Stimulated activated CD4-positive, alpha-beta T cell treated with anti-CD3 and anti-CD28 coated beads, Interleukin-15, amount 100 ng/mL, for 1 hour (primary cell): ENCODE measurements at regions not wholly inside any gene's neighbourhood (a gene's known extent, or its start where the extent isn't known, plus 50 kb on each side); places are given as distances from the start of the nearest gene placed in this dataset.

Source experiments
- DNase-seq, 2 donors: peaks; one replicate each; pipeline ENCODE4 v3.0.0-alpha.2; 2020; ENCODE audit warnings: low read depth in 1 of 2, low spot score in 1 of 2

DNA sequence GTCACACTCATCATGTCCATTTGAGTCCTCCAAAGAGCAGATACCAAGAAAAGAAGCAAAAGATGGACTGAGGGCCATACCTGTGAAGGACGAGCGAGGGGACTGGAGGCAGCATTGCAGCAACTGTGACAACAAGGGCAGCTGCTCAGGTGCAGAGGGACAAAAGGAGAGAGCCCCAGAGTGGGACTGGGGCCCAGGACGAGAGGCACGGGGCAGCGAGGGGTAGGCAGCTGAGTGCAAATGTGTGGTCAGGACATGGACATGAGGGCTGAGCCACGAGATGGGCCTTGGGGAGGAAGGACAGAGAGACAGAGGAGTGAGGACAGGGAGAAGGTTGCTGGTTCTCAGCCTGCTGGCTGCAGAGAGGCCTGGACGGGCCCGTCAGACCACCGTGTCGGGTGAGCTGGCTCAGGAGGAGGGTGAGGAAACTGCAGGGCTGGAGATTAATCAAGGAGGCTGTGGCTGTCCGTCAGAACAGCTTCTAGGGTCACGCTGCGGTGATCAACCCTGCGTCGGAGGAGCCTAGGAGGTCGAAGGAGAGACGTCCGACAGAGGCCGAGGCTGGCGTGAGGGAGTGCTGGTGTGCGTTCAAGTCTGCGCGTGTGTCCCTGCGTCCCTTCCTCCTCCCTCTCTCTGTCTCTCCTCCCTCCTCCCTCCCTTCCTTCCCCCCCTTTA is 206.8 kb upstream of the HDAC4 start:
- no peak for DNase-seq

DNA sequence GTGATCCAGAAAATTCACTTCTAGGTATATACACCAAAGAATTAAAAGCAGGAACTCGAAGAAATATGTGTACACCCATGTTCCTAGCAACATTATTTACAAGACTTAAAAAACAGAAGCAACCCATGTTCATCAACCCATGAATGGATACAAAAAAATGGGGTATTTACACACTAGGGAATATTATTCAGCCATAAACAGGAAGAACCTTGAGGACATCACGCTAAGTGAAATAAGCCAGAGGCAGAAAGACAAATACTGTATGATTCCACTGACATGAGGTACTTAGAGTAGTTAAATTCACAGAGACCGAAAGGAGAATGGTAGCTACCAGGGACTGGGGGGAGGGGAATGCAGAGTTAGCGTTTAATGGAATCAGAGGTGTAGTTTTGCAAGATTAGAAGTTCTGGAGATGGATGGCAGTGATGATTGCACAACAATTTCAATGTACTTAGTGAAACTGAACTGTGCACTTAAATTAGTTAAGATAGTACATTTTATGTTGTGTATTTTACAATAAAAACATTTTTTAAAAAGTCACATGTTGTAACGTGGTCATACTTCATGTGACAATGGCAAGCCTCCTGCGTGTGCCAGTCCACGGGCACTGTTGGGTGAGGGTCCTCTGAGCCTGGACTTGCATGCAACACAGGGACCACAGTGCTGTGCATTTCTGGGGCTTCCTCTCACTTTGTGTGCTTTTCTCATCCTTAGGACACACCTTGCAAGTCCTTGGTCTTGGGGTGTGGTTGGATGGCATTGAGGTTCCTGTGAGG is 206.1 kb upstream of the HDAC4 start:
- DNase-seq, result no peak

DNA sequence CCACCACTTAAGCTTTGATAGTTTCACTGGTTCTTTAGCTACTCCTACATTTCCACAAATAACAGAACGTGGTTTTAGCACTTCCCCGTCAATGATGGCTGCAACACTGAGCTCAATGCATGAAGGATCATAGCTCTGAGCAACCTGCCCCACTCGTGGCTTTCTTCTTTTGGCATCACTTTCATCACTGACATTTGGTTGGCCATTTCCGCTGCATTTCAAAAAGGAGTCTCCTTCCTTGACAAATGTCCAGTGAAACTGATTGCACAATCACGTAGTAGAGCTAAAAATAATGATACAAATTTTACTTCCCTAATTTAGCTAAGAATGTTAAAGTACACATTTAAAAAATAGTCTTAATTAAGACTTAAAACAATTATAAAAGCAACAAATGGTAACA is 205.2 kb upstream of the HDAC4 start:
- no peak for DNase-seq

DNA sequence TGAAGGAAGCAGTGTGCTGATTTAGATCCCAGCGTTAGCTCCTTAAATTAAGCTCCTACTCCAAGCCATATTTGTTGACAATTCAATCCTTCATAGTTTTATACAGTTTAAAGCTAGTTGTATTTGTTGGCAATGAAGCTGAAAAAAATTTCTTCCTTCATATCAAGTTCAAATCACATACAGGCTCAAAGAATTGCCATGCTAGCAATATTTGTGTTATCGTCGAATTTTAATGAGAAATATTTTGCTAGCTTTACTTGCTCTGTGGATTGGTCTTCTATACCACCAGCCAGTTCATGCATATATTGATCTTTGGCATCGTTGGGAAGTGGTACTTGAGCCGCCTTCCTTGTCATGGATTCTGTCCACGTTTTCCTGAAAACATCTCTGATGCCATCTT is 204.6 kb upstream of the HDAC4 start:
- DNase-seq, result no peak

DNA sequence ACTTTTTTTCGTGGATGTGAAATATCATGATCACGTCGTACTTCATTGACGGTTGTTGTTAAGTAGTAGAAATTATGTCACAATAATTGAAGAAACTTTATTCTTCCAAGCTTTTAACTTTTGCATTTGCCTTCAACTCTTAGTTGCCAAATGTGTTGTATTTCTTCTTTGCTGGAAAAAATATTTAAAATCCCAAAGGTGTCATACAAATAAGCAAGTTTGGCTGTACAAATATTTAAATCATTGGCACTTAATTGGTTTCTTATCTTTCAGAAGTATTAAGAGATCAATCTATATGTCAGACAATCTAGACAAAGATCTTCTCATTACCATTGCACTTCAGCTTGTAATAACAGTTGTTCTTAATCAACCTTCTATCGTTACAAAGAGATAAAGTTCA is 204.0 kb upstream of the HDAC4 start:
- DNase-seq, result no peak

DNA sequence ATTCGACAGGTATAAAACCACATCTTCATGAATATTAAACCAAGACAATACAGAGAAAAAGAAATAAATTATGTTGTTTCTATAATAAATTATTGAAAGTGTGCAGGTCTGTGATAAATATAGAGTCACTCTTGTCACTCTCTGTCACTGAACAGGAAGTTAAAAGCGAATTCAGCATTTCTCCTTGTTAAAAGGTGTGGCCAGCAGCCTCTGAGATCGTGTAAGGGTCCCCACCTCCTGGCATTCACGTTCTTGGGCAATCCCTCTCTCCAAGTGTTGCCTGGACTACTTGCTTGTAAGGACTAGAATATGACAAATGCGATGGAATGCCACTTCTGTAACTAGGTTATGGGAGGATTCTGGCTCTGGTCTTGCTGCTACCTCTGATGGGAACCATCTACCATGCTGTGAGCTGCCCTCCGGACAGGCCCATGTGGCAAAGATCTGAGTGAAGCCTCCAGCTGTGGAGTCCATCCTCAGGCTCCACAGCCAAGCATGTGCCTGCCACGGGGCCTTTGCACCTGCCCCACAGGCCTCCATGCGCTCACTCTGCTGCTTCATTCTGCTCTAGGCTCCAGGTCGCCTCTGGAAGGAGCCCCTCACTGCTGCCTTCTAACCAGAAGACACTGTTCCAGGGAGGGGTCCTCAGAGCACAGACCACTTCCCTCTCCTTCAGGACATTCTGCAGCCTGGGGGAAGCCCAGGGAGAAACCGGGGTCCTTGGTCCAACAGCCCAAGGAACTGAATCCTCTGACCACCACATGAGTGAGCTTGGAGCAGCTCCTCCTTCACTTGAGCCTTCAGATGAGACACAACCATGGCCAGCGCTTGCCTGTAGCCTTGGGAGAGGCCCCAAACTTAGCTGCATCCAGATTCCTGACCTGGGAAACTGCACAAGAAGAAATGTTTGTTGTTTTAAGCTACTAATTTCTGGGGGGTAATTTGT is 202.9 kb upstream of the HDAC4 start:
- DNase-seq, result no peak

DNA sequence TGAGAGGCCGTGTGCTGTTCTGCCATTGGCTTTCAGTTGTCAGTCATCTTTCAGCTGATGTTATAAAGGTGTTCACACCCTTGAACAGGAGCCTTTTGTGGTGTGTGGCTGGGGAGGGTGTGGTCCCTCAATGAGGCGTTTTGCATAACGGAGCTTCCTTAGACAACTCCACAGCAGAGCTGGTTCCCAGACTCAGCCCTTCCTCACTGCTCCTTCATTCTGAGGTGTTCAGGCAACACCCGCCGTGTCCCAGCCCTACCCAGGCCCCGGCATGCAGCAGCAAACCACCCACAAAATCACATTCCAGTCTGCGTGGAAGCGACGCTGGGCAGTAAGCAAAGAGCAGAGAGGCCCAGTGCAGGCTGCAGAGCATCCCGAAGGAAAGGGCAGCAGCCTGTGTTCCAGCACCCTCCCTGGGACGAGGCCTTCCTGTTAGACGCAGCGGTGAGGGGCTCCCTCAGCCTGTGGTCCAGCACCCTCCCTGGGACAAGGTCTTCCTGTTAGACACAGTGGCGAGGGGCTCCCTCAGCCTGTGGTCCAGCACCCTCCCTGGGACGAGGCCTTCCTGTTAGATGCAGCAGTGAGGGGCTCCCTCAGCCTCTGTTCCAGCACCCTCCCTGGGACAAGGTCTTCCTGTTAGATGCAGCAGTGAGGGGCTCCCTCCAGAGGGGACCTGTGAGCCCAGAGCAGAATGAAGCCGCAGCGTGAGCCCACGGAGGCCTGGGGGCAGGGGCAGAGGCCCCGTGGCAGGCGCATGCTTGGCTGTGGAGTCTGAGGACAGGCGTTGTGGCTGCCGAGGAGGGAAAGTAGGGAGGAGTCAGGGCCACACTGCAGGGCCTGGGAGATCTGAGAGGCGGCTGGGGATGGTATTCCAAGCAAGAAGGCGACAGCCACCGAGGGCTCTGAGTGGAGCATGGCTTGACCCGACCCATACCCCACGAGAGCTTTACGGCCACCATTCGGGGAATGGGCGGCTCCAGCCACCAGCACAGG is 201.8 kb upstream of the HDAC4 start:
- DNase-seq, result no peak

DNA sequence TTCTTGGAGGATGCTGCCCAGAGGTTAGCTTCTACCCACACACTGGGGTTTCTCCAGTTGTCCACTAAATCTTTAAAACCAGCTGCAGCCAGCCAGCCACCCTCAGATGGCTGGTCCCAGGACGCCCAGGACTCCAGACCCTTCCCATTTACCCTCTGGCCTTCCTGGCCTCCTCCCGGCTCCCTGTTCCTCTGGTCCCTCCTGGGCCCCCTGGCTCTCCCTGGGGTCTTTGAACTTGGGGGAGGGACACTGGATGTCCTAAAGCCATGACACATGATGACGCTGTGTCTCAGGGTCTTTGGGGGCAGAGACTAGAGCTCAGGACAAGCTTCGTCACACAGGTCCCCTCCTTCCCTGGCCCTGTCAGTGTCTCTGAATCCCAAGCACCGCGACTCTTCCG is 201.1 kb upstream of the HDAC4 start:
- no peak for DNase-seq

DNA sequence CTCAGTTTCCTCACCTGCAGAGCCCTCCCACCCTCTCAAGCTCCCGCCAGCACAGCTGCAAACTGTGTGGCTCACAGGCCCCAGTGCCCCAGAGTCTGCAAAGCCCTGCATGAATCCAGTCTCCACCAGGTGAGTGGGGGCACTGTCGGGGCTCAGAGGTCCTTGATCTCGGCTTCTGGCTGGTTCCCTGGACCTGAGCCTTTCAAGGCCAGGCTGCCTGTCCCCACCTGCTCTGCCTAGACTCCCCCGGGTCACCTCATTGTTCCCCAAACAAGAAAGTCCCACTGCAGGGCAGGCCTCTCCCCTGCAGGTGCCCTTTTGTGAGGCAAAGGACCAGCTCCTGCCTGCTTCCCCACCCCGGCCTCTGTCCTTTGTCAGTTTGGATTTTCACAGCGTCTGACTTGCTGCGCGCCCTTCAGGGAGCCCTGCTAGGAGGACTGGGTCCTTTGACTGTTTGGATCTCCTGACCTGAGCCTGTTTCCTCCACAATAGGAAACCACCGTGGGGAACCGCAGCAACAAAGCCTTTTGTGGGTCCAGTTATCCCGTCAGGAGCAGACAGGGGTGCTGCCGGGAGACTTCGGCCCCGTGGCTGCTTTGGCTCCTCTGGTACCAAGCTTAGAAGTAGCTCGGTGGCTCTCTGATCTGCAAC is 200.5 kb upstream of the HDAC4 start:
- no peak for DNase-seq

DNA sequence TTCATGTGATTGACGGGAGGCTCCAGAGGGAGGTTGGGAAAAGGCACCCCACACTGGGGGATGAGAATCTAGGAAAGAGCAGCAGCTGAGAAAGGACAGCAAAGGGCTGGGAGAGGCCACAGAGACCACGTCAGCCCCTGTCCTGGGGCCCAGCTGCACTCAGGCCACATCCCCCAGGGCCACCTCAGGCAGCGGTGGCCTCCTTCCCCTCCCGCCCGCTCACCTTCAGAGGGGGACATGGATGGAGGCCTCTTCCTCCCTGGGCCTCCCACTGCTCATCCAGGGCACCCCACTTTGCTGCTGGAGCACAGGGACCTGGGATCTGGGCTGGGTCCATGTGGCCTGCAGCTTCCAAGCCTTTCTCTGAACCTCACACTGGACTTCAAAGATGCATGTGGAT is 199.8 kb upstream of the HDAC4 start:
- no peak for DNase-seq

DNA sequence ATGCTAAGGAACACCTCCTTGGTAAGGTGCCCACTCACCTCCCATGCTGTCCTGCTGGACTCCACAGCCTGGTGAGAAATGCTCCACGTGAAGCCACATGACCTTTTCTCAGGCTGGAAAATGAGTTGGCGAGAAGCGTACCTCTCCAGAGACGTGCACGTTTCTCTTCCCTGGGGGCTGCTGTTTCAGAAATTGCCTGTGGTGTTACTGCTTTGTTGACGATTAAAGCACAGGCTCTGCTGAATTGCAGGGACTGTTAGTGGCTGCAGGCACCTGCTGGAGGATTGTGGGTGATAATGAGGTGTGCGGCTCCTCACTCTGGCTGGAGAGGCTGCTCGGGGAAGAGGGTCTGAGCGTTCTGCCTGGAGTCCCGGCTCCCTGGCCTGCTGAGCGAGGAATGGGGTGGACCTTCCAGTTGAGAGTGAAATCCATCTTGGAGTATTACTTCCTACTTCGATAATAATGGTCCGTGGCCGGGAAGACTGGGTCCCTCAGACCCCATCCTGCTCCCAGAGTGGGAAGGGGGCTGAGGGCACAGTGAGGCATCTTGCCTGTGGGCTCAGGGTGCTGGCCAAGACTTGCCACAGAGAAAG is 199.3 kb upstream of the HDAC4 start:
- no peak for DNase-seq

DNA sequence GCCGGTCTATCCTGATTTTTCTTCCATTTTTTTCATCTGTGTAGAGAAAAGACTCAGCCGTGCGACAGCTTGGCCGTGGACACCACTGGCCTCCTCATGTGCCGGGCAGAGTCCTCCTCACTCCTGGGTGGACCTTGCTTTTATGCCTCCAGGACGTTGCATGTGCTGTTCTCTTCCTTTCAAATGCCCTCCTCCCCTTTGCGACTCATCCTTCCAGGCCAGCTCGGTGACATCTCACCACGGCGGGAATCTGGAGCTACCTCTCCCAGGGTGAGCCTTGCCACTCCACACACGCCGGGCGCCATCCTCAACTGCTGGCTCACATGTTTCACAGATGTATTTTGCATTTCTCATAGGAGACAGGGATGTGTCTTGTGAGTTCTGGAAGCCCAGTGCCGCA is 198.5 kb upstream of the HDAC4 start:
- DNase-seq, result no peak

DNA sequence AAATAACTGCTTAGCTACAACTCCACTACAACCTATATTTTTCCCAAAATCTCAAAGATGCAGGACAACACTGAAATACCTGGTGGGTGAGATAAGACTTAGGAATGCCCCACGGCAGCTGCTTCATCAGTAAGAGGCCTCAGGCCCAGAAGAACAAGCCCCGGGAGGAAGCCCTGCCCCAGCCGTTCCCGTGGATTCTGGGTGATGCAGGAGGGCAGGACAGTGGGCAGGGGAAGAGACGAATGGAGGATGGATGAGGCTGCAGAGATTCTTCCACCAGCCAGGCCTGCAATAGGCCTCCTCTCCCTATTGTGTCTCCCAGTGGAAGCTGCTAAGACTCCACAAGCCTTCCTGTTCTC is 197.9 kb upstream of the HDAC4 start:
- no peak for DNase-seq

DNA sequence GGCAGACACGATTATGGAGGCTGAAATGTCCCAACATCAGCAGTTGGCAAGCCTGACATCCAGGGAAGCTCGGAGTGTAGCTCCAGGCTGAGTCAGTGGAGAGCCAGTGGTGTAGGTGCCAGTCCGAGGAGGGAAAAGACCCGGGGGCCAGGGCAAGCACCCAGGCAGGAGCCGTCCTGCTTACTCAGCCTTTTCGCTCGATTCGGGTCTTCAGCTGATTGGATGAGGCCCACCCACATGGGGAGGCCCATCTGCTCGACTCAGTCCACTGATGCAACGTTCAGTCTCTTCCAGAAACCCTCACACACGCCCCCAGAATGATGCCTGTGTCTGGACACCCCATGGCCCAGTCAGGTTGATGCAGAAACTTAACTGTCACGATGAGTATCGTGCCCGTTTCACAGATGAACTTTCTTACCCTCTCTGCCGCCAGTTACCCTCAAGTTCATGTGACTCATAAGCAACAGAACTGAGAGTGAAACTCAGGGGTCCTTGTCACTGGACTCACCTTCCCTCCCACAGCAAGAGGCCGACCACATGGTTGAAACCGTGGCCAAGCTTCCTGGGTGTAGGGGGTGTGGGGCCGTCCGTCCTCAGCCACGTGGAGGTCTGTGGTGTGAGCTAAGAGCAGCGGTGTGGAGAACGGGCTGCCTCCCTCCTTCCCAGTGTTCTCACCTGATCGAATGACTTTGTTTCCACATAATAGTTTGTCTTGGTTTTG is 197.4 kb upstream of the HDAC4 start:
- DNase-seq, result no peak

DNA sequence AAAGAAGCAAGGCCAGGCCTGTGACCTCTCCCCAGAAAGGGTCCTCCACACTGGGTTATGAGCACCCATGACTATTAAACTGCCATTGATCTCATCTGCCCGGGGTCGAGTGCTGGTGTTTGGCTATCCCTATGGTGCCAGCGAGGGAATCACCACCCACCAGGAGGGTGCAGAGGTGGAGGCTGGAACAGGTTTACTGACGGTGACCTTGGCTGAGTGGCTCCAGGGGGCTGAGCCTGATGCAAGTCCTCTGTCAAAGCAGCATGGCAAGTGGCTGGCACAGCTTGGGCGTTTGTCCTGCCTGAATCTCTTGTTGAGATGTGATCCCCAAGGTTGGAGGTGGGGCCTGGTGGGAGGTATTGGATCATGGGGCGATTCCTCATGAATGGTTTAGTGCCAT is 196.4 kb upstream of the HDAC4 start:
- no peak for DNase-seq

DNA sequence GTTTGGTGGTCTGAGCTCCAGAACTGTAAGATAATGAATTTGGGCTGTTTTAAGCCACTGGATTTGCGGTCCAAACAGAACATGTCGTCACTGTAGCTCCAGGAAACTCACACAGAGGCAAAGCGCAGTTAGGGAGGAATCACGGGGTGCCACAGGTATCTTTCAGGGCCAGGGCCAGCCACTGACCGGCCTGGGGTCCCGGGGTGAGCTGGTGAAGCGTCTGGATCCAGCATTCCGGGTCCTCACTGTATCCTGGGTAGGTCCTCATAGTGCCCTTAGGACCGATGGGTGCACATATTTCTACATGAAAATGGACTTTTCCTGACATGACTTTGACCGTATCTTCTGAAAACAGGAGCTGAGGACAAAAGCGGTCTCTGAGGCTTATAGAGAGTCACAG is 196.0 kb upstream of the HDAC4 start:
- no peak for DNase-seq

DNA sequence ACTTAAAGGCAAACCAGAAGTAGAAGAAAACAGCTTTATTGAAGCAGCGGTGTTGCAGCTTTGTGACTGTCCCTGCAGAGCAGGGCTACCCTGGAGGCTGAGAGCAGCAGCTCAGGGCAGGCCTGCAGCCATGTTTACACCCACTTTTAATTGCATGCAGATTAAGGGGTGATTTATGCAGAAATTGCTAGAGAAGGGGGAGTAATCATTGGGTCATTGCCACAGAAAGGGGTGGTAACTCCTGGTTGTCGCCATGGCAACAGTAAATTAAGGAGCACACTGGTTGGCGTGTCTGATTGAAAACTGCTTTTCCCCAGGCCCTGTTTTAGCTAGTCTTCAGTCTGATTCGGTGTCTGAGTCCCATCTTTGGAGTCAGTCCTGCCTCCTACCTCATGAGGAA is 195.4 kb upstream of the HDAC4 start:
- no peak for DNase-seq

DNA sequence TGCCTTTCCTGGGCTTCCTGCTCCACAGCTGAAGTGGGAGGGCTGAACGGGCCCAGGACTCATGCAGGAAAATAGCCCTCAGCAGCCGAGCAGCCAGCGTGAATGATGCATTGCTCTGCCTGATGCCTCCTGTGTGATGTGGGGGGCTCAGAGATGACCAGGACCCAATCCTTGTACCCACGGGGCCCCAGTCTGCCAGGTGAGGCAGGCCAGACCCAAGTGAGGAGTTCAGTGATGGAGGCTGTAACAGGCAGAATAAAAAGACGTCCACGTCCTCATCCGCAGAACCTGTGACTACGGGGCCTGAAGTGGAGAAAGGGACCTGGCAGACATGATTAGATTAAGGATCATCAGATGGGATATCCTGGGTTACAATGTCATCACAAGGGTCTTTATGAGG is 194.9 kb upstream of the HDAC4 start:
- no peak for DNase-seq
